IMR-90 (cell line): ENCODE measurements at regions not wholly inside any gene's neighbourhood (a gene's known extent, or its start where the extent isn't known, plus 50 kb on each side); places are given as distances from the start of the nearest gene placed in this dataset.

Source experiments
- ATAC-seq: fragments of 200-7000 bp; cut with Tn5 transposase; 2 replicates; pipeline ENCODE4 v1.9.1; 2020; ENCODE audit warnings: low read depth, mild to moderate bottlenecking, moderate library complexity
- BruUV-seq: library from RNA; stranded (reverse); fragments of 400-500 nt; replicated peaks from 2 replicates; lab custom pipeline; 2021; lab: Mats Ljungman, UMichigan
- CTCF ChIA-PET: fragments of 300-600 bp; formaldehyde crosslinking; extraction: SDS; loops from one replicate; lab custom pipeline; 2021; ENCODE audit warnings: antibody characterized with exemption; lab: Yijun Ruan, JAX
- POLR2A ChIA-PET: fragments of 300-600 bp; sonication (Branson Sonifier 250); formaldehyde crosslinking; loops from one replicate; lab custom pipeline; 2022; ENCODE audit warnings: antibody characterized with exemption; ENCODE audit not compliant: unreplicated experiment; lab: Charles Lee
- DNase-seq: peaks from one replicate; pipeline ENCODE4 v3.0.0; 2013
- H2AFZ ChIP-seq: replicated peaks from 2 replicates; pipeline ENCODE3; 2013; ENCODE audit warnings: low read length, mild to moderate bottlenecking; ENCODE audit not compliant: poor library complexity
- H2AK5ac ChIP-seq: 2 replicates; pipeline ENCODE4 v1.6.1; 2013; ENCODE audit warnings: low read depth, low read length, inconsistent platforms
- H2AK9ac ChIP-seq: replicated peaks from 2 replicates; pipeline ENCODE3; 2013; ENCODE audit warnings: mild to moderate bottlenecking, low read depth, low read length, moderate library complexity; ENCODE audit not compliant: poor library complexity
- H2BK120ac ChIP-seq: 2 replicates; pipeline ENCODE4 v1.6.1; 2013; ENCODE audit warnings: low read depth, low read length, inconsistent platforms
- H2BK15ac ChIP-seq: 3 replicates; pipeline ENCODE4 v1.6.1; 2013; ENCODE audit warnings: low read depth, low read length, inconsistent platforms
- H2BK20ac ChIP-seq: 2 replicates; pipeline ENCODE4 v1.6.1; 2013; ENCODE audit warnings: low read depth, mild to moderate bottlenecking, inconsistent platforms, low read length, moderate library complexity
- H2BK5ac ChIP-seq: 2 replicates; pipeline ENCODE4 v1.6.1; 2013; ENCODE audit warnings: mild to moderate bottlenecking, low read depth, low read length, inconsistent platforms; ENCODE audit not compliant: poor library complexity, severe bottlenecking
- H3K14ac ChIP-seq: replicated peaks from 2 replicates; pipeline ENCODE4 v1.6.1; 2013; ENCODE audit warnings: low read depth, low read length, inconsistent platforms
- H3K18ac ChIP-seq: 2 replicates; pipeline ENCODE4 v1.6.1; 2013; ENCODE audit warnings: low read depth, low read length, control low read depth
- H3K23ac ChIP-seq: 2 replicates; pipeline ENCODE4 v1.6.1; 2013; ENCODE audit warnings: low read depth, low read length, inconsistent platforms
- H3K27ac ChIP-seq: 2 replicates; pipeline ENCODE4 v1.5.1; 2013; ENCODE audit warnings: mild to moderate bottlenecking, control low read depth, low read length; ENCODE audit not compliant: insufficient read depth
- H3K27me3 ChIP-seq: 2 replicates; pipeline ENCODE4 v1.6.1; 2013; ENCODE audit warnings: low read length; ENCODE audit not compliant: control insufficient read depth, insufficient read depth
- H3K36me3 ChIP-seq: 2 replicates; pipeline ENCODE4 v1.6.1; 2013; ENCODE audit warnings: low read length, mixed read lengths; ENCODE audit not compliant: control insufficient read depth, insufficient read depth
- H3K4ac ChIP-seq: 2 replicates; pipeline ENCODE4 v1.6.1; 2013; ENCODE audit warnings: low read depth, low read length, inconsistent platforms
- H3K4me1 ChIP-seq: 2 replicates; pipeline ENCODE4 v1.6.1; 2013; ENCODE audit warnings: low read length, mixed read lengths; ENCODE audit not compliant: control insufficient read depth, insufficient read depth
- H3K4me2 ChIP-seq: 2 replicates; pipeline ENCODE4 v1.6.1; 2013; ENCODE audit warnings: low read depth, mild to moderate bottlenecking, control low read depth, low read length, moderate library complexity
- H3K4me3 ChIP-seq: 2 replicates; pipeline ENCODE4 v1.5.1; 2013; ENCODE audit warnings: low read depth, mild to moderate bottlenecking, control low read depth, low read length, moderate library complexity; ENCODE audit not compliant: insufficient read depth
- H3K56ac ChIP-seq: 2 replicates; pipeline ENCODE4 v1.6.1; 2013; ENCODE audit warnings: low read length, inconsistent platforms; ENCODE audit not compliant: insufficient read depth; ENCODE audit errors: extremely low read depth
- H3K79me1 ChIP-seq, 2 experiments: 2 replicates each; pipeline ENCODE4 v1.6.1; 2013; ENCODE audit warnings: low read length in 2 of 2, inconsistent platforms in 1 of 2, low read depth in 1 of 2
- H3K9ac ChIP-seq: 2 replicates; pipeline ENCODE4 v1.6.1; 2013; ENCODE audit warnings: low read depth, low read length, control low read depth
- H3K9me1 ChIP-seq: 2 replicates; pipeline ENCODE4 v1.6.1; 2013; ENCODE audit warnings: low read length, inconsistent platforms; ENCODE audit not compliant: insufficient read depth
- H3K9me3 ChIP-seq: 2 replicates; pipeline ENCODE4 v1.6.1; 2013; ENCODE audit warnings: low read length; ENCODE audit not compliant: control insufficient read depth, insufficient read depth
- H4K20me1 ChIP-seq: 2 replicates; pipeline ENCODE4 v1.6.1; 2013; ENCODE audit warnings: low read length, inconsistent platforms; ENCODE audit not compliant: insufficient read depth
- H4K5ac ChIP-seq: 2 replicates; pipeline ENCODE4 v1.6.1; 2013; ENCODE audit warnings: mild to moderate bottlenecking, low read depth, low read length, control low read depth
- H4K8ac ChIP-seq, 2 experiments: 2 replicates each; pipeline ENCODE4 v1.6.1; 2013; ENCODE audit warnings: low read depth in 2 of 2, low read length in 2 of 2, control low read depth in 1 of 2, inconsistent platforms in 1 of 2
- H4K91ac ChIP-seq: 2 replicates; pipeline ENCODE4 v1.6.1; 2013; ENCODE audit warnings: low read depth, low read length, inconsistent platforms; ENCODE audit not compliant: insufficient read depth
- FOS ChIP-seq: fragments of 150-350 bp; IDR thresholded peaks from 2 replicates; pipeline ENCODE4 v1.6.1; 2016; ENCODE audit warnings: low read depth, low read length
- WGBS, 2 experiments: methylation state at CpG; one replicate each; pipeline versions ENCODE4 v1.1.5 to v1.1.7; 2013; ENCODE audit warnings: missing lambda C conversion rate in 2 of 2; ENCODE audit not compliant: insufficient read length in 1 of 2; ENCODE audit errors: extremely low coverage in 2 of 2; 5-methylcytosine and 5-hydroxymethylcytosine counted together
- dilution Hi-C: fragments of 300-500 bp; cut with HindIII; formaldehyde crosslinking; loops from one replicate; pipeline ENCODE4 v1.14.3; 2018; ENCODE audit warnings: low sequenced_read_pairs; ENCODE audit not compliant: unreplicated experiment
- in situ Hi-C: fragments of 300-500 bp; cut with MboI; formaldehyde crosslinking; loops from 3 replicates; pipeline ENCODE4 v1.14.3; 2019; ENCODE audit warnings: low sequenced_read_pairs, inconsistent platforms, mixed read lengths
- intact Hi-C: fragments of 100-400 bp; cut with micrococcal nuclease; formaldehyde crosslinking; loops from 2 replicates; pipeline ENCODE4 v1.10.0; 2022

GRCh38 chr11:69869311-69869939 is 50.2 kb upstream of the FGF3 start:
- Histone ChIP-seq H2BK5ac (no peak overlapping the region), H2AK9ac (no peak overlapping the region), H3K36me3 (no peaks in the 10 kb centered on the region), H3K9ac (no peak overlapping the region), H3K4me1 (peaks cover 2% of the 10 kb centered on the region; the same call in 1 of the 2 replicates), H3K27me3 (peaks cover 43% of the 10 kb centered on the region), H3K9me3 (no peaks in the 10 kb centered on the region), H4K8ac (no peak overlapping the region), H2BK15ac (no peak overlapping the region), H3K23ac (no peak overlapping the region), H4K5ac (no peak overlapping the region), H3K4me3 (no peak overlapping the region), H3K4me2 (no peak overlapping the region), H4K20me1 (no peaks in the 10 kb centered on the region), H3K79me1 (no peaks in the 10 kb centered on the region), H2BK20ac (no peak overlapping the region), H2AFZ (no peak overlapping the region), H3K14ac (no peak overlapping the region), H2AK5ac (no peak overlapping the region), H3K18ac (no peak overlapping the region), H3K56ac (no peak overlapping the region), H2BK120ac (no peak overlapping the region), H3K27ac (no peak overlapping the region), H3K9me1 (peaks cover 6% of the 10 kb centered on the region; the same call in 1 of the 2 replicates), H4K91ac (no peak overlapping the region), H3K4ac (no peak overlapping the region)
- ChIA-PET CTCF (no interaction called here), POLR2A (no interaction called here)
- BruUV-seq, result no TSS peak
- 96% methylated on average over 3 of the region's 13 CpGs; no CpG with 5 or more reads in 1 of the 2 experiments for WGBS, 2 experiments
- intact Hi-C loops, result no loop called here
- no peak for DNase-seq
- dilution Hi-C loops, result no loop called here
- no peak for TF ChIP-seq FOS
- in situ Hi-C loops, result no loop called here
- ATAC-seq, result no peak
